ENCODE measurements at regions not wholly inside any gene's neighbourhood (a gene's known extent, or its start where the extent isn't known, plus 50 kb on each side); places are given as distances from the start of the nearest gene placed in this dataset.
A peak's percentile ranks its signal among the peaks of the same experiment; 100 is the strongest.

GRCh38 chr6:14787250-14787649 is 458.6 kb upstream of the JARID2 start:
- DNase-seq: no peak
- H3K9me3 ChIP-seq (ENCODE audit: low read depth): no peaks in the 10 kb centered on the region
- no peak overlapping the region for H3K27ac ChIP-seq
- WGBS, 2 experiments (ENCODE audit: low coverage in 1 of 2, low lambda C conversion rate in 2 of 2, missing lambda C conversion rate in 2 of 2): 94 to 100% methylated on average over 2 of the region's 2 CpGs
- no peaks in the 10 kb centered on the region for H3K4me1 ChIP-seq (ENCODE audit: insufficient read depth)
- H3K36me3 ChIP-seq (ENCODE audit: low read depth): no peaks in the 10 kb centered on the region
- H3F3A ChIP-seq (ENCODE audit: insufficient read depth): no peaks in the 10 kb centered on the region
- no peak overlapping the region for H3K4me3 ChIP-seq
- no peaks in the 10 kb centered on the region for H3K9me2 ChIP-seq (ENCODE audit: insufficient read depth)
- H3K9ac ChIP-seq: no peak overlapping the region
- no peak for TF ChIP-seq EZH2phosphoT487 (IDR thresholded peaks at IDR 0.05; ENCODE audit: insufficient read depth, low read depth)
- TF ChIP-seq EZH2 (IDR thresholded peaks at IDR 0.05; ENCODE audit: insufficient read depth, poor library complexity, severe bottlenecking): no peak
- no peak overlapping the region for H3K4me2 ChIP-seq (ENCODE audit: unreplicated experiment)
- no peaks in the 10 kb centered on the region for H3K79me2 ChIP-seq (ENCODE audit: insufficient read depth)
- H2AFZ ChIP-seq: no peak overlapping the region
- no peaks in the 10 kb centered on the region for H3K27me3 ChIP-seq (replicated peaks; ENCODE audit: insufficient read depth)
- in situ Hi-C loops (cut with MboI): no loop called here
- no peaks in the 10 kb centered on the region for H4K20me1 ChIP-seq (ENCODE audit: insufficient read depth)

DNA sequence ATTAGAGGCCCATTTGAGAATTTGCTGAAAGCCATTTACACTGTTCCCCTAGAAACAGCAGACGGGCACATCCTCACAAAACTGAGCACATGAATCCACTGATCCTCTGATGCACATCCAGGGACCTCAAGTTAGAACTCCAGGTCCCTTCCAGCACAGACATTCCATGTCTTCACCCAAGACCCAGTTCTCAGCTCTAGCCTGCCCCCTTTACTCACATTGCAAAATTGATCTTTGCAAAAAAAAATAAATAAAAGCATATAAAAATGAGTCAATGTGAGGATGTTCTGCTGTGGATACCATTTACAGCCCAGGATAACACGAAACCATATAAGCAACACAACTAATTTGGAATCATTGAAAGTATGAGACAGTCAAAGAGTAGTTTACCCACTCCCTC is 458.2 kb upstream of the JARID2 start:
- Histone ChIP-seq H3K4me3 (no peak overlapping the region), H4K20me1 (ENCODE audit: insufficient read depth) (no peaks in the 10 kb centered on the region), H3K27ac (no peak overlapping the region), H3K9me3 (ENCODE audit: low read depth) (no peaks in the 10 kb centered on the region), H3K79me2 (ENCODE audit: insufficient read depth) (no peaks in the 10 kb centered on the region), H3K4me2 (ENCODE audit: unreplicated experiment) (no peak overlapping the region), H3F3A (ENCODE audit: insufficient read depth) (no peaks in the 10 kb centered on the region), H3K9ac (no peak overlapping the region), H3K36me3 (ENCODE audit: low read depth) (no peaks in the 10 kb centered on the region), H3K27me3 (replicated peaks; ENCODE audit: insufficient read depth) (no peaks in the 10 kb centered on the region), H3K9me2 (ENCODE audit: insufficient read depth) (no peaks in the 10 kb centered on the region), H2AFZ (no peak overlapping the region), H3K4me1 (ENCODE audit: insufficient read depth) (no peaks in the 10 kb centered on the region)
- WGBS, 2 experiments (ENCODE audit: low coverage in 1 of 2, low lambda C conversion rate in 2 of 2, missing lambda C conversion rate in 2 of 2): 95 to 98% methylated on average over 2 of the region's 2 CpGs
- TF ChIP-seq EZH2phosphoT487 (IDR thresholded peaks at IDR 0.05; ENCODE audit: insufficient read depth, low read depth) (no peak), EZH2 (IDR thresholded peaks at IDR 0.05; ENCODE audit: insufficient read depth, poor library complexity, severe bottlenecking) (no peak)
- no peak for DNase-seq
- in situ Hi-C loops (cut with MboI): no loop called here

DNA sequence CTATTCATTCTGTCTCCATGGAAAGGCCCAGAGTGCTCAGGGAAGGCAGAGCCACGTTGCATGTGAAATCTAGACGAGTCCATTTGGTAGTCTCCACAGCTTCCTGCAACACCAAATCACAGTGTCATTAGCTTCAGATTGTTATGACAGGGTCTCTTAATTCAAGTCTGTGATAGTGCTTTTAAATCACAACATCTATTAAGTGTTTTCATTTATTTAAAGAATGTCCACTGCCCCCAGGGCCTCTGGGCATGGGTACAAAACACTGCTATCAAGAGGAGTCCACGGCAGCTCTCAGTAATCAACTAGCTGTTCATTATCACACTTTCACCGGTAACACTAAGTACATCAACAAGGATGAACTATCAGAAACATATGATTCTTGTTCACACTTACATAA is 455.9 kb upstream of the JARID2 start:
- in situ Hi-C loops (cut with MboI): no loop called here
- Histone ChIP-seq H3K9me2 (ENCODE audit: insufficient read depth) (no peaks in the 10 kb centered on the region), H3F3A (ENCODE audit: insufficient read depth) (no peaks in the 10 kb centered on the region), H3K4me2 (ENCODE audit: unreplicated experiment) (no peak overlapping the region), H3K9me3 (ENCODE audit: low read depth) (no peaks in the 10 kb centered on the region), H3K27ac (no peak overlapping the region), H3K4me3 (no peak overlapping the region), H3K9ac (no peak overlapping the region), H3K4me1 (ENCODE audit: insufficient read depth) (no peaks in the 10 kb centered on the region), H3K79me2 (ENCODE audit: insufficient read depth) (no peaks in the 10 kb centered on the region), H3K27me3 (replicated peaks; ENCODE audit: insufficient read depth) (no peaks in the 10 kb centered on the region), H2AFZ (no peak overlapping the region), H4K20me1 (ENCODE audit: insufficient read depth) (no peaks in the 10 kb centered on the region), H3K36me3 (ENCODE audit: low read depth) (no peaks in the 10 kb centered on the region)
- TF ChIP-seq EZH2 (IDR thresholded peaks at IDR 0.05; ENCODE audit: insufficient read depth, poor library complexity, severe bottlenecking) (no peak), EZH2phosphoT487 (IDR thresholded peaks at IDR 0.05; ENCODE audit: insufficient read depth, low read depth) (no peak)
- 73 to 78% methylated on average over 4 of the region's 4 CpGs for WGBS, 2 experiments (ENCODE audit: low coverage in 1 of 2, low lambda C conversion rate in 2 of 2, missing lambda C conversion rate in 2 of 2)
- DNase-seq: no peak

DNA sequence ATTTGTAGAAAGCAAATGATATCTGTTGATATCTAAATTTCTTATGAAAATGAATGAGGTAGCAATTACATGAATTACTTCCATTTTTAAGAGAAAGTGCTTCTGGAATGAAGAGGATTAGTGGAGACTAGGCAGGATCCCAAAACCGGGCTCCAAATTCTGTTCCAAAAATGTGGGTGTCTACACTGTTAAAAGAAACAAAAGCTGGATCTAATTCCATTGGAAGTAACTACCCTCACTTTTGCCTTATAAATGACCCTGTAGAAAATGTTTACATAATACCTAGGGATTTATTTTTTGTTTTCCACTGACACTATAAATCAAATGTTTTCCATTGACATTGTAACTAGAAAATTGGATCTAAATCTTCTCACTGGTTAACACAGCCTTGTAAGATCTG is 454.9 kb upstream of the JARID2 start:
- Histone ChIP-seq H2AFZ (no peak overlapping the region), H3K27me3 (replicated peaks; ENCODE audit: insufficient read depth) (no peaks in the 10 kb centered on the region), H3F3A (ENCODE audit: insufficient read depth) (no peaks in the 10 kb centered on the region), H3K36me3 (ENCODE audit: low read depth) (no peaks in the 10 kb centered on the region), H3K9me3 (ENCODE audit: low read depth) (no peaks in the 10 kb centered on the region), H3K9ac (no peak overlapping the region), H3K4me3 (no peak overlapping the region), H4K20me1 (ENCODE audit: insufficient read depth) (no peaks in the 10 kb centered on the region), H3K27ac (no peak overlapping the region), H3K9me2 (ENCODE audit: insufficient read depth) (no peaks in the 10 kb centered on the region), H3K4me1 (ENCODE audit: insufficient read depth) (no peaks in the 10 kb centered on the region), H3K79me2 (ENCODE audit: insufficient read depth) (no peaks in the 10 kb centered on the region), H3K4me2 (ENCODE audit: unreplicated experiment) (no peak overlapping the region)
- 12 to 13% methylated on average over 1 of the region's 1 CpG for WGBS, 2 experiments (ENCODE audit: low coverage in 1 of 2, low lambda C conversion rate in 2 of 2, missing lambda C conversion rate in 2 of 2)
- in situ Hi-C loops (cut with MboI): no loop called here
- no peak for TF ChIP-seq EZH2 (IDR thresholded peaks at IDR 0.05; ENCODE audit: insufficient read depth, poor library complexity, severe bottlenecking)
- TF ChIP-seq EZH2phosphoT487 (IDR thresholded peaks at IDR 0.05; ENCODE audit: insufficient read depth, low read depth): no peak
- no peak for DNase-seq

DNA sequence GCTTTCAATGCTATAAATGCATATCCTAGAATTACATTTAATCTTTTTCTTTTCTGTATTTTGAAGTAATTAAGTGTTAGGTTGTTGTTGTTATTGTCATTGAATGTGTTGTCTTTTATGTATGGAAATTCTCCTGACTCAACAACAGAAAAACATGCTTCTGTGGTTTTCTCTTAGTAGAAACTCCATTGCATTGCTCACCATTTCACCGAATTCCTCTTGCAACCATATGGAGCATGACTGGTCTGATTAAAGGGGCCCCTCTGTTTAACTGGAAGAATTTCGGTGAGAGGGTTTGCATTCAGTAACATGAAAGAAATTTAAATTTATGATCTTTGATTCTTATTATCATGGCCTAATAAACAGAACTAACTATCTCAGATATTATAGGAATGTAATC is 454.3 kb upstream of the JARID2 start:
- H3K36me3 ChIP-seq (ENCODE audit: low read depth): no peaks in the 10 kb centered on the region
- in situ Hi-C loops (cut with MboI): no loop called here
- no peaks in the 10 kb centered on the region for H3K79me2 ChIP-seq (ENCODE audit: insufficient read depth)
- no peaks in the 10 kb centered on the region for H3K9me3 ChIP-seq (ENCODE audit: low read depth)
- H3K9me2 ChIP-seq (ENCODE audit: insufficient read depth): no peaks in the 10 kb centered on the region
- no peak overlapping the region for H3K27ac ChIP-seq
- no peaks in the 10 kb centered on the region for H4K20me1 ChIP-seq (ENCODE audit: insufficient read depth)
- no peak overlapping the region for H3K9ac ChIP-seq
- H2AFZ ChIP-seq: no peak overlapping the region
- H3K4me1 ChIP-seq (ENCODE audit: insufficient read depth): no peaks in the 10 kb centered on the region
- no peak overlapping the region for H3K4me2 ChIP-seq (ENCODE audit: unreplicated experiment)
- H3K4me3 ChIP-seq: no peak overlapping the region
- H3F3A ChIP-seq (ENCODE audit: insufficient read depth): no peaks in the 10 kb centered on the region
- WGBS, 2 experiments (ENCODE audit: low coverage in 1 of 2, low lambda C conversion rate in 2 of 2, missing lambda C conversion rate in 2 of 2): 77 to 82% methylated on average over 2 of the region's 2 CpGs
- TF ChIP-seq EZH2phosphoT487 (IDR thresholded peaks at IDR 0.05; ENCODE audit: insufficient read depth, low read depth): no peak
- no peak for TF ChIP-seq EZH2 (IDR thresholded peaks at IDR 0.05; ENCODE audit: insufficient read depth, poor library complexity, severe bottlenecking)
- H3K27me3 ChIP-seq (replicated peaks; ENCODE audit: insufficient read depth): no peaks in the 10 kb centered on the region
- peak; percentile 52 for DNase-seq

Measured in GM23248 (cell line).